Pulmonary artery endothelial cell (primary cell): ENCODE measurements at regions not wholly inside any gene's neighbourhood (a gene's known extent, or its start where the extent isn't known, plus 50 kb on each side); places are given as distances from the start of the nearest gene placed in this dataset.

Experiments used
- DNase-seq: peaks from one replicate; pipeline ENCODE4 v3.0.0-alpha.2; 2011; ENCODE audit warnings: low read depth, low spot score

- DNase-seq: no peak
Measured at GRCh38 chr2:63780518-63781155, 61.1 kb upstream of the UGP2 start.

- no peak for DNase-seq
Measured at GRCh38 chr2:63784461-63784860, 57.2 kb upstream of the UGP2 start.

- no peak for DNase-seq
Measured at GRCh38 chr2:63785096-63785495, 56.6 kb upstream of the UGP2 start.

GRCh38 chr2:63786471-63786870 lies 55.2 kb upstream of the UGP2 start:
- DNase-seq: no peak

- DNase-seq: no peak
Measured at GRCh38 chr2:63788071-63788470, 53.6 kb upstream of the UGP2 start.

- no peak for DNase-seq
Measured at GRCh38 chr2:63789338-63790020, 52.2 kb upstream of the UGP2 start.

GRCh38 chr2:63790491-63790890 lies 51.2 kb upstream of the UGP2 start:
- no peak for DNase-seq

GRCh38 chr2:63790906-63791305 lies 50.8 kb upstream of the UGP2 start:
- DNase-seq: no peak

GRCh38 chr2:63791387-63791786 lies 50.3 kb upstream of the UGP2 start:
- no peak for DNase-seq
